GM23338 (cell line): ENCODE measurements at regions not wholly inside any gene's neighbourhood (a gene's known extent, or its start where the extent isn't known, plus 50 kb on each side); places are given as distances from the start of the nearest gene placed in this dataset.

Experiments used
- EZH2 ChIP-seq: fragments of 200-600 bp; sonication (generic); IDR thresholded peaks from one replicate; pipeline ENCODE4 v1.8.0; 2017; ENCODE audit warnings: antibody characterized with exemption, mild to moderate bottlenecking, low read depth; ENCODE audit not compliant: unreplicated experiment
- EZH2phosphoT487 ChIP-seq: fragments of 200-600 bp; sonication (generic); IDR thresholded peaks from one replicate; pipeline ENCODE4 v1.8.1; 2018; ENCODE audit warnings: antibody characterized with exemption; ENCODE audit not compliant: unreplicated experiment
- TF ChIP-seq, protein P1 (sequence below), 2 experiments: fragments of 200-600 bp in 1 of 2; sonication (generic) in 1 of 2; conservative IDR thresholded peaks; 2 replicates each; pipeline versions ENCODE4 v1.5.1 to v1.6.1; 2016 to 2017; ENCODE audit warnings: antibody characterized with exemption in 2 of 2, low read depth in 2 of 2, mild to moderate bottlenecking in 2 of 2, moderate library complexity in 1 of 2

GRCh38 chr10:129042776-129043595 lies 424.1 kb upstream of the MGMT start:
- no peak for TF ChIP-seq EZH2phosphoT487
- no peak for TF ChIP-seq EZH2
- TF ChIP-seq, protein P1, sequence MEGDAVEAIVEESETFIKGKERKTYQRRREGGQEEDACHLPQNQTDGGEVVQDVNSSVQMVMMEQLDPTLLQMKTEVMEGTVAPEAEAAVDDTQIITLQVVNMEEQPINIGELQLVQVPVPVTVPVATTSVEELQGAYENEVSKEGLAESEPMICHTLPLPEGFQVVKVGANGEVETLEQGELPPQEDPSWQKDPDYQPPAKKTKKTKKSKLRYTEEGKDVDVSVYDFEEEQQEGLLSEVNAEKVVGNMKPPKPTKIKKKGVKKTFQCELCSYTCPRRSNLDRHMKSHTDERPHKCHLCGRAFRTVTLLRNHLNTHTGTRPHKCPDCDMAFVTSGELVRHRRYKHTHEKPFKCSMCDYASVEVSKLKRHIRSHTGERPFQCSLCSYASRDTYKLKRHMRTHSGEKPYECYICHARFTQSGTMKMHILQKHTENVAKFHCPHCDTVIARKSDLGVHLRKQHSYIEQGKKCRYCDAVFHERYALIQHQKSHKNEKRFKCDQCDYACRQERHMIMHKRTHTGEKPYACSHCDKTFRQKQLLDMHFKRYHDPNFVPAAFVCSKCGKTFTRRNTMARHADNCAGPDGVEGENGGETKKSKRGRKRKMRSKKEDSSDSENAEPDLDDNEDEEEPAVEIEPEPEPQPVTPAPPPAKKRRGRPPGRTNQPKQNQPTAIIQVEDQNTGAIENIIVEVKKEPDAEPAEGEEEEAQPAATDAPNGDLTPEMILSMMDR (conservative IDR thresholded peaks at IDR 0.05; ENCODE audit: low read depth in 2 of 2): no peak
